A549 (cell line): ENCODE measurements at regions not wholly inside any gene's neighbourhood (a gene's known extent, or its start where the extent isn't known, plus 50 kb on each side); places are given as distances from the start of the nearest gene placed in this dataset.
A peak's percentile ranks its signal among the peaks of the same experiment; 100 is the strongest.

Experiments
- CEBPB ChIP-seq, 2 experiments: fragments of >200 bp in 1 of 2; sonication (Bioruptor Twin) in 1 of 2; formaldehyde crosslinking in 1 of 2; IDR thresholded peaks; 2 replicates each; pipeline ENCODE4 v1.6.1; 2012 to 2016
- CTCF ChIP-seq: fragments of >200 bp; sonication (Bioruptor Twin); formaldehyde crosslinking; IDR thresholded peaks from 3 replicates; pipeline ENCODE4 v1.5.1; 2016
- EP300 ChIP-seq, 2 experiments: fragments of >200 bp; sonication (Bioruptor Twin); formaldehyde crosslinking; IDR thresholded peaks; 2 replicates in 1 of 2; 3 replicates in 1 of 2; pipeline ENCODE4 v1.6.1; 2016 to 2017
- FOSL2 ChIP-seq, 2 experiments: fragments of 450-650 bp in 1 of 2; fragments of >200 bp in 1 of 2; sonication (Bioruptor Twin) in 1 of 2; formaldehyde crosslinking; IDR thresholded peaks; 2 replicates each; pipeline versions ENCODE4 v1.5.0 to v1.6.1; 2016 to 2020; ENCODE audit warnings: mild to moderate bottlenecking in 1 of 2, moderate library complexity in 1 of 2
- KDM5A ChIP-seq: fragments of 200-600 bp; sonication (generic); IDR thresholded peaks from 2 replicates; pipeline ENCODE4 v1.6.1; 2016; ENCODE audit warnings: antibody characterized with exemption, mild to moderate bottlenecking
- NPAS2 ChIP-seq: fragments of 250-450 bp; sonication (Bioruptor Pico); IDR thresholded peaks from 2 replicates; pipeline ENCODE4 v1.8.0; 2022; ENCODE audit warnings: mild to moderate bottlenecking, moderate library complexity, borderline replicate concordance
- POLR2A ChIP-seq: IDR thresholded peaks from 2 replicates; pipeline ENCODE4 v1.6.1; 2012; ENCODE audit warnings: mild to moderate bottlenecking, low read length
- POLR2AphosphoS2 ChIP-seq: conservative IDR thresholded peaks from 2 replicates; pipeline ENCODE4 v1.6.1; 2012; ENCODE audit warnings: low read length, improper control_type of control experiment, inconsistent platforms
- SMC3 ChIP-seq: fragments of >200 bp; sonication (Bioruptor Twin); formaldehyde crosslinking; IDR thresholded peaks from 3 replicates; pipeline ENCODE4 v1.6.1; 2018; ENCODE audit warnings: inconsistent platforms

GRCh38 chr18:26617151-26617554 is 68.8 kb upstream of the KCTD1 start:
- TF ChIP-seq CTCF (no peak), FOSL2 (IDR thresholded peaks at IDR 0.05) (no peak), FOSL2 (CRISPR knock-in tag; IDR thresholded peaks at IDR 0.05) (peak; percentile 73), POLR2AphosphoS2 (no peak), POLR2A (no peak), KDM5A (no peak), EP300 (IDR thresholded peaks at IDR 0.05) (peak in 1 of 2 experiments; percentile 46; a peak in 1 of 5 replicates), SMC3 (no peak), CEBPB (IDR thresholded peaks at IDR 0.05) (peak in 1 of 2 experiments; percentile 19; a peak in 1 of 4 replicates), NPAS2 (no peak)
